B cell (primary cell): ENCODE measurements at regions not wholly inside any gene's neighbourhood (a gene's known extent, or its start where the extent isn't known, plus 50 kb on each side); places are given as distances from the start of the nearest gene placed in this dataset.
"Not testable (repeated sequence)": the region's sequence is repeated elsewhere in the genome, so short reads cannot be mapped to it uniquely, and the experiment has no call there.

ENCODE experiments used
- ATAC-seq: fragments of 200-7000 bp; cut with Tn5 transposase; one replicate; pipeline ENCODE4 v1.10.0; 2021; ENCODE audit warnings: low read depth, mild to moderate bottlenecking, moderate number of reproducible peaks, moderate library complexity
- CTCF ChIA-PET: fragments of 350-600 bp; sonication (Branson Sonifier 250); formaldehyde crosslinking; loops from one replicate; lab custom pipeline; 2021; ENCODE audit warnings: antibody characterized with exemption, inconsistent platforms; lab: Charles Lee
- POLR2A ChIA-PET: fragments of 350-600 bp; sonication (Branson Sonifier 250); formaldehyde crosslinking; loops from one replicate; lab custom pipeline; 2021; ENCODE audit warnings: antibody characterized with exemption; lab: Charles Lee
- DNase-seq: peaks from one replicate; pipeline ENCODE4 v3.0.0; 2013
- H2AFZ ChIP-seq: 2 replicates; pipeline ENCODE4 v1.6.1; 2012; ENCODE audit warnings: mild to moderate bottlenecking, low read depth, low read length; ENCODE audit not compliant: insufficient read depth, poor library complexity, severe bottlenecking
- H3K27ac ChIP-seq, 2 donors: 1 replicate in 1 of 2; 2 replicates in 1 of 2; pipeline ENCODE4 v1.5.1; 2012 to 2013; ENCODE audit warnings: low read length in 2 of 2, mild to moderate bottlenecking in 2 of 2, moderate library complexity in 1 of 2
- H3K27me3 ChIP-seq, 4 experiments: fragments of 200-600 bp in 1 of 4; sonication (generic) in 1 of 4; replicated peaks in 1 of 4; 1 replicate in 2 of 4; 2 replicates in 2 of 4; pipeline versions ENCODE4 v1.6.1 to v1.7.0; 2013 to 2016; ENCODE audit warnings: low read length in 3 of 4, mild to moderate bottlenecking in 2 of 4, mixed read lengths in 1 of 4, moderate library complexity in 1 of 4; ENCODE audit not compliant: insufficient read depth in 4 of 4, control insufficient read depth in 3 of 4; ENCODE audit errors: control extremely low read depth in 1 of 4
- H3K36me3 ChIP-seq, 2 experiments: replicated peaks in 1 of 2; 1 replicate in 1 of 2; 2 replicates in 1 of 2; pipeline versions ENCODE4 v1.6.1 to v1.7.1; 2013; ENCODE audit warnings: low read length in 1 of 2; ENCODE audit not compliant: insufficient read depth in 2 of 2, control insufficient read depth in 1 of 2; ENCODE audit errors: control extremely low read depth in 1 of 2, extremely low read depth in 1 of 2
- H3K4me1 ChIP-seq, 2 donors: fragments of 200-600 bp in 1 of 2; sonication (generic) in 1 of 2; 1 replicate in 1 of 2; 2 replicates in 1 of 2; pipeline versions ENCODE4 v1.5.1 to v1.6.1; 2013 to 2017; ENCODE audit warnings: low read length in 2 of 2; ENCODE audit not compliant: control insufficient read depth in 2 of 2, insufficient read depth in 2 of 2
- H3K4me2 ChIP-seq: replicated peaks from 2 replicates; pipeline ENCODE3; 2012; ENCODE audit warnings: mild to moderate bottlenecking, low read depth, low read length; ENCODE audit not compliant: poor library complexity, severe bottlenecking
- H3K4me3 ChIP-seq, 5 experiments: fragments of 200-600 bp in 1 of 5; sonication (generic) in 1 of 5; 1 replicate in 3 of 5; 2 replicates in 2 of 5; pipeline versions ENCODE4 v1.5.1 to v1.7.0; 2011 to 2016; ENCODE audit warnings: low read length in 4 of 5, mild to moderate bottlenecking in 4 of 5, low read depth in 2 of 5, control low read depth in 1 of 5, moderate library complexity in 1 of 5; ENCODE audit not compliant: insufficient read depth in 1 of 5; ENCODE audit errors: control extremely low read depth in 1 of 5, extremely low read depth in 1 of 5
- H3K79me2 ChIP-seq: fragments of 200-600 bp; sonication (generic); one replicate; pipeline ENCODE4 v1.6.0; 2016; ENCODE audit warnings: low read length; ENCODE audit not compliant: control insufficient read depth, insufficient read depth
- H3K9ac ChIP-seq: fragments of 200-600 bp; sonication (generic); 2 replicates; pipeline ENCODE4 v1.6.1; 2017; ENCODE audit warnings: mild to moderate bottlenecking, low read length, moderate library complexity
- H3K9me3 ChIP-seq, 3 donors: one replicate each; pipeline versions ENCODE4 v1.6.1 to v1.7.1; 2013; ENCODE audit warnings: low read length in 2 of 3; ENCODE audit not compliant: control insufficient read depth in 2 of 3, insufficient read depth in 1 of 3; ENCODE audit errors: control extremely low read depth in 1 of 3
- H4K20me1 ChIP-seq: 2 replicates; pipeline ENCODE4 v1.6.0; 2012; ENCODE audit warnings: mild to moderate bottlenecking, low read length; ENCODE audit not compliant: insufficient read depth, control insufficient read depth, poor library complexity, severe bottlenecking
- H3K27ac Mint-ChIP-seq: one replicate; pipeline ENCODE4 v1.8.0; 2021; ENCODE audit warnings: mixed read lengths
- H3K27me3 Mint-ChIP-seq: one replicate; pipeline ENCODE4 v1.8.0; 2021; ENCODE audit warnings: mixed read lengths
- H3K4me1 Mint-ChIP-seq: one replicate; pipeline ENCODE4 v1.8.0; 2021; ENCODE audit warnings: mixed read lengths
- H3K4me3 Mint-ChIP-seq: one replicate; pipeline ENCODE4 v1.8.0; 2021; ENCODE audit warnings: mixed read lengths
- H3K9me3 Mint-ChIP-seq: one replicate; pipeline ENCODE4 v1.8.0; 2022; ENCODE audit warnings: mixed read lengths; ENCODE audit not compliant: insufficient read depth
- WGBS: methylation state at CpG from one replicate; pipeline ENCODE4 v1.1.5; 2013; ENCODE audit warnings: missing lambda C conversion rate; ENCODE audit not compliant: insufficient coverage; 5-methylcytosine and 5-hydroxymethylcytosine counted together
- intact Hi-C: fragments of 100-400 bp; cut with micrococcal nuclease; formaldehyde crosslinking; loops from one replicate; pipeline ENCODE4 v1.10.0; 2022

- H3K27ac ChIP-seq, H3K4me1 ChIP-seq, CTCF ChIA-PET, H3K4me3 Mint-ChIP-seq, ATAC-seq, POLR2A ChIA-PET, intact Hi-C loops, H3K9me3 ChIP-seq, DNase-seq, H3K9me3 Mint-ChIP-seq, H4K20me1 ChIP-seq, H3K9ac ChIP-seq, H2AFZ ChIP-seq, H3K36me3 ChIP-seq, H3K4me2 ChIP-seq, H3K4me1 Mint-ChIP-seq, H3K27me3 Mint-ChIP-seq, H3K4me3 ChIP-seq, H3K79me2 ChIP-seq, H3K27ac Mint-ChIP-seq, H3K27me3 ChIP-seq: not testable (repeated sequence)
- WGBS: no CpG with 5 or more reads among the region's 6 CpGs
These were observed 98.2 kb upstream of the NOX4 start for GRCh38 chr11:89589413-89589812.

- H3K27me3 Mint-ChIP-seq, H3K36me3 ChIP-seq, H3K9me3 ChIP-seq, CTCF ChIA-PET, H3K4me2 ChIP-seq, H2AFZ ChIP-seq, intact Hi-C loops, H3K4me1 ChIP-seq, H4K20me1 ChIP-seq, H3K4me3 ChIP-seq, H3K27ac Mint-ChIP-seq, H3K27me3 ChIP-seq, H3K27ac ChIP-seq, H3K9ac ChIP-seq, H3K9me3 Mint-ChIP-seq, DNase-seq, POLR2A ChIA-PET, ATAC-seq, H3K4me3 Mint-ChIP-seq, H3K4me1 Mint-ChIP-seq, H3K79me2 ChIP-seq: not testable (repeated sequence)
- WGBS: 88% methylated on average over 1 of the region's 5 CpGs
These were observed 98.9 kb upstream of the NOX4 start for GRCh38 chr11:89590008-89590632.

GRCh38 chr11:89601263-89601662 is 108.8 kb upstream of the TRIM77 start:
- H3K4me1 Mint-ChIP-seq, H3K27me3 ChIP-seq, H3K9me3 Mint-ChIP-seq, H3K4me3 ChIP-seq, intact Hi-C loops, H3K4me1 ChIP-seq, CTCF ChIA-PET, DNase-seq, H3K4me3 Mint-ChIP-seq, H3K9me3 ChIP-seq, H3K27ac Mint-ChIP-seq, H3K9ac ChIP-seq, H3K4me2 ChIP-seq, H3K27me3 Mint-ChIP-seq, H3K79me2 ChIP-seq, ATAC-seq, H2AFZ ChIP-seq, H3K36me3 ChIP-seq, H3K27ac ChIP-seq, POLR2A ChIA-PET, H4K20me1 ChIP-seq: not testable (repeated sequence)
- WGBS: no CpG with 5 or more reads among the region's 1 CpG
